Stimulated activated CD4-positive, alpha-beta T cell treated with anti-CD3 and anti-CD28 coated beads, Interleukin-15, amount 100 ng/mL, for 48 hours (primary cell): ENCODE measurements at regions not wholly inside any gene's neighbourhood (a gene's known extent, or its start where the extent isn't known, plus 50 kb on each side); places are given as distances from the start of the nearest gene placed in this dataset.
"Not testable (repeated sequence)": the region's sequence is repeated elsewhere in the genome, so short reads cannot be mapped to it uniquely, and the experiment has no call there.

ENCODE experiments used
- DNase-seq, 2 donors: peaks; one replicate each; pipeline ENCODE4 v3.0.0-alpha.2; 2020; ENCODE audit warnings: low read depth in 2 of 2

- no peak for DNase-seq
These were observed 237.6 kb downstream of the IKZF2 start for GRCh38 chr2:212913640-212914306.

DNA sequence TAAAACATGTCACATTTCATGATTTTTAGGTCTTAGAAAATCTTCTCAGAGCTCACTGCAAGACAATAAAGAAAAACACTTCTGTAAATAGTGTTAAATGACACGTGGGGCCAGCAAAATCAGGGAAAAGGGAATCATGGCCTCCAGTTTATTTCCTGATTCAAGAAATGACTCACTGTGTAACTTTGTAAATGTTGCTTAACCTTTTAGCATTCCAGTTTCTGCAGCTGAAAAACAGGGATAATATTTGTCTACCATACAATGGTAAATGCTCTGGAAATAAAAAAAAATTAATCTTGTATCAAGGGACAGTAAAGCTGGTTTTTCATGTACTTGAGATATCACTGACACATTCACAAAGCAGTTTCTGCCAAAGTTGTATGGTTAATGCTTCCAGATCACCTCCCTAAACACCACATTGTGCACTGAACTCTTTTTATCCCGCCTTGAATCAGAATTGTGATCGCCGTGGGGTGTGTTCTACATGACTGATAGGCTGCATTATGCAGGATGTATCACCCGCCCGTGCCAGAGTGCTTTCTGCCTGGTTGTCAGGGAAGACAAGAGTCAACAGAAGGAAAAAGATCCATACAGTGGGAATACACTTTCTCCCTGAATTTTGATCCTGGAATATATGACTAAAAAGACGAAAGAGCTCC is 238.8 kb downstream of the IKZF2 start:
- no peak for DNase-seq

GRCh38 chr2:212911011-212911410 is 240.4 kb downstream of the IKZF2 start:
- DNase-seq: no peak

DNA sequence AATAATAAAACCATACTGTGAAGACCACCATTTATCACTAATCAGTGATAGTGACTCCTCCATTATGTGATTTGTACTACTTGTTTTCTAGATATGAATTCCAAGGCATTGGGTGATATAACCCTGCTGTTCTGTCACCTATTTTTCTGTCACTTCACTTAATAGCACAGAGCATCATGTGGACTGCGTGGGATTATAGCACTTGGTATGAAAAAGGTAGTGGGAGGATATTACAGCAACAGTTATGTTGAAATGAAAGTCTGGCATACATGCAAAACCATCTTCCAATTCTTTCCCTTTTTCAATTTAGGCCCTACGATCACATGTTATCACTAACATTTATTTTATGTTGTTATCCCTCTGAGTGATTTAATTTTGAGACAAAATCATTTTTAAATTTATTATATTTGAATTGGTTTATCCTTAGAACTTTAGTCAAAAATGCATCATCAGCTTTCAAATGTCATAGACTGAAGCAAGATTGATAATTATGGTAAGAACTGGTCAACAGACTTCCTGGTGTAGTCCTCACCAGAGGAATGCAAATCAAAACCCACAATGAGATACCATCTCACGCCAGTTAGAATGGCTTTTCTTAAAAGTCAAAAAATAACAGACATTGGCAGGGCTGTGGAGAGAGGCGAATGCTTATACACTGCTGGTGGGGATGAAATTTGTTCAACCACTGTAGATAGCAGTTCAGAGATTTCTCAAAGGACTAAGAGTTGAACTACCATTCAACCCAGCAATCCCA is 242.6 kb downstream of the IKZF2 start:
- no peak for DNase-seq

- no peak for DNase-seq
These were observed 243.4 kb downstream of the IKZF2 start for GRCh38 chr2:212908031-212908430.

- no peak for DNase-seq
These were observed 244.8 kb downstream of the IKZF2 start for GRCh38 chr2:212906620-212907019.

DNA sequence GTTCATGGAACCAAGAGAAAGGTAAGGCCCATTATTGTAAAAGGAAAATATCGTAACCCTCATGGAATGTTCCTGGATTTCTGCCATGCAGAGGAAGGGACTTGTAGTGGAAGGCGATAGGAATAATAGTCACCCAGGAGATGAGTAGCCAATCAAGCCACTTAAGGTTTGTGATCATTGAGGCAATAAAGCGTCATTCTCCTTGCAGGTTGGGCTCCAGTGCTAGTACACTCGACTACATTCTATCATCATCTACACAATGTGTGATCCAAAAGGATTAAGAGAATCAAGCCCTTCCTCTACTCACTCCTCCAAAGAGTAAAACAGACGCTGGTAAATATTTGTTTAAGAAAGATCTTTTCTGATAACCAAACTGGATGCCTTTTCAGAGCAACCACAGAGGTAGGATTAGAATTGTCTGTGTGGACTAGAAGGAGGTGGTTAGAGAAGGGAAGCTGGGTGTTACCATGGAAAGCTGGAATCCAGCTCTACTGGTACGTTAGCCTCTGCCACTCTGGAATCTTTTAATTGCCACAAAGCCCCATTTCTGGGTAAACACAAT is 245.7 kb downstream of the IKZF2 start:
- no peak for DNase-seq

DNA sequence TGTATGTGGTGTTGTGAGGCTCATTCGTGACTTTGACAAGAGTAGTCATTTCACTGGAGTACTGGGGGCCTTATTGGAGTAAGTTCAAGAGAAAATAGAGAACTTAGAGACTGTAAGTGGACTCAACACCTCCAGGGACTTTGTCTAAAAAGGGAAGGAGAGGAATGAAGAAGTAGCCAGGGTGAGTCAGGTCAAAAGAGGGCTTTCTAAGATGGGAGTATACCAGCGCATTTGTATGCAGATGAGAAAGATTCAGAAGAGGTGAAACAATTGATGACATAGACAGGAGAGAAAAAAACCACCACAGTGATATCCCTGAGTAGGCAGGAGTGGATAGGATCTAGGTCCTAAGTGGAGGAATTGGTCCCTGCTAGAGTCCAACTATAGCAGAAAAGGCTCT is 246.8 kb downstream of the IKZF2 start:
- DNase-seq: no peak

DNA sequence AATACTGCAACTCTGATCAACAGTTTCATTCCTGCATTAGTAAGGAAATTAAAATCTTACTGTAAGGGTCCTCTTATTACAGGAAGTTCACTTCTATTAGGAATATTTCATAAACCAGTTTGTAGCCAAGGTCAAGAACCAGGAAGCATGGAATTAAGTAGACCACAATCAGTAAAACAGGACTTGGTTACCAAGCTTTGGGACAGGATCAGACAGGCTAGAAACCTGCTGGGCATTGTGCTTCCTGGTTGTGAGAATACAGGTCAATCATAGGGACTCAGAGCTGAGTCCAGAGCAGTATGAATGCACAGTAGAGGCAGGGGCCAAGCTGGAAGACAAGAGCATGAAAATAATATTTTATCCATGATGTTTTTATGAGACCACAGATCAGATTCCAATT is 248.0 kb downstream of the IKZF2 start:
- DNase-seq: no peak

GRCh38 chr2:212902421-212902820 is 249.0 kb downstream of the IKZF2 start:
- DNase-seq: no peak

GRCh38 chr2:212901604-212902275 is 249.7 kb downstream of the IKZF2 start:
- no peak for DNase-seq

DNA sequence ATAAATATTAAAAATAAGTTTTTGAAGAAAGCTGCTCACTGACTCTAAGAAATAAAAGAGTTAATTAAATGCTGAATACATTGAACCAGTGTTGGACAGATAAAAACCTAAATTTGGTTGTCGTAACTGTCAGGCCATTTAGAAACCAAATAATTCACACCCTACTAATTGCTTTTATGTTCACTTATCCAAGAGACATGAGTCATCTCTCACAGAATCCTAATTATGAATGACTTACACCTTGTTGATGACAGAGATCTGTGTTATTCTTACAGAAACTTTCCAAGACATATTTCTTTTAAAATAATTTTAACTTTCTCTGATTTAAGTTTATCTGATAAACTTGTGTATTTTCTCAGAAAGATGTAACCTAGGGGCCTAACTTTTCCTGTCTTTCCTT is 250.7 kb downstream of the IKZF2 start:
- DNase-seq: no peak

GRCh38 chr2:212898011-212898410 is 253.4 kb downstream of the IKZF2 start:
- DNase-seq: no peak

- DNase-seq: no peak
These were observed 254.1 kb downstream of the IKZF2 start for GRCh38 chr2:212897296-212897695.

DNA sequence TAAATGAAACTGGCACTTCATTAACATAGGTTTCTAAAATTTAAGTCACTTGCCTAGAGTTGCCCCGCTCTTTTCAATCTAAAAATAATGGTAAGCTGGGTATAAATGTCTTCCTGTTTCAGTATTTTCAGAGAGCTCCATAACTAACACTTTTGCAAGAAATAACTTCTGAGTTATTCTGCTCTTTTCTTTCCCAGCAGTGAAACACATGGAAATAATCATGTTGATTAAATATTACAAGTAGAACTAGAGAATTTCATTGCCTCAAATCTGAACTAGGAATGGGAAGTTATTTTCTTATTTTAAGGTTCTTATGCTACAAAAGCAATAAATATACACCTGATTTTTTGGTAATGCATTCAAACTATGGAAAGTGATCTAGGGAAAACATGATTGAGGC is 257.4 kb downstream of the IKZF2 start:
- no peak for DNase-seq

DNA sequence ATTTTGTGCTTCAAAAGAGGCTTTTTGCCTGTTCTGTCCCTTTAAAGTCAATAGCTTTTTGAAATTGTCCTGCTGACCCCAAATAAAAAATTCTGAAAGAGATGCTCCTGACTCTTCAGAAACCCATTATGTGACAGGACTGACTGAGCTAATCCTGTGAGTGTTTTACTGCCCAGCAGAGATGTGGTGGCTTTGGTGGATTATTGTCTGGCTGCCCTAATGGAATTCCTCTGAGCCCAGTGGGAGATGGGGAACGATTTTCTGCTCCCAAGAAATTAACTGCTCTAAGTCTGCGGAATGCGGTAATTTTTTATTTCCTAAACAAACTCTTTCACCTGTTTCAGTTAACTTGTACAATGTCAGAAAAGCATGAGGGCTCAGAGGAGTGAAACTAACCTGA is 258.2 kb downstream of the IKZF2 start:
- no peak for DNase-seq

DNA sequence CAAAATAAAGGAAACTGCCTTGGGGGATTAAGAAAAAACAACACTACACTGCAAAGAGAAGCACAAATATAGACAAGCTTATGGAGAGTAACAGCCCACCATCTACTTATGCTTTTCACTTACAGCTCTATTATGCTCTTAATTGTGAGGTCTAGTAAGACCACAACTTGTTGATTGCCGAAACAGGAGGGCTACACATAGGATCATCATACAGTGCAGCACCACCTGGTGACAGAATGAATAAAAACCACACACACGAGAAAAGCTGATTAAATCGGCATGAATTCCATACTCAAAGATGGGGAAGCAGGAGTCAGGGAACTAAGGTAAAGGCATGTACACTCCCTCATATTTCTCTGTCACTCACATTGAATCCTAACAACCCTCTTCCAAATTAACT is 259.2 kb downstream of the IKZF2 start:
- no peak for DNase-seq

DNA sequence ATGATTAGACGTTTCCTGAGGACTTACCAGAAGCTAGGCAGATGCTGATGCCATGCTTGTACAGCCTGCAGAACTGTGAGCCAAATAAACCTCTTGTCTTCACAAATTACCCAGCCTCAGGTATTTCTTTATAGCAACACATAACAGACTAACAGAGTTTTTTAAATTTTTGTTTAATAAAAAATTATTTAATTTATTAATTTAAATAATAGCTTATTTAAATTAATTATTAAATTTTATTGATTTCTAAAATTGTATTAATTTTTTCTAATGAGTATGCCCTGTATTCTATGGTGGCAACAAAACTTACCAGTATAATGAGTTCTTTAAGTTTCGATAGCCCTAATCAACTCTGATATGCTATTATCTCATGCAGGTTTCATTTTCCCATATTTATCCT is 259.8 kb downstream of the IKZF2 start:
- DNase-seq: no peak

- no peak for DNase-seq
These were observed 268.8 kb downstream of the IKZF2 start for GRCh38 chr2:212882626-212883025.

DNA sequence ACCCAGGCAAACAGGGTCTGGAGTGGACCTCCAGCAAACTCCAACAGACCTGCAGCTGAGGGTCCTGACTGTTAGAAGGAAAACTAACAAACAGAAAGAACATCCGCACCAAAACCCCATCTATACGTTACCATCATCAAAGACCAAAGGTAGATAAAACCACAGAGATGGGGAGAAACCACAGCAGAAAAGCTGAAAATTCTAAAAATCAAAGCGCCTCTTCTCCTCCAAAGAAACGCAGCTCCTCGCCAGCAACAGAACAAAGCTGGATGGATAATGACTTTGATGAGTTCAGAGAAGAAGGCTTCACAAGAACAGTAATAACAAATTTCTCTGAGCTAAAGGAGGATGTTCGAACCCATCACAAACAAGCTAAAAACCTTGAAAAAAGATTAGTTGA is 274.9 kb downstream of the IKZF2 start:
- DNase-seq: not testable (repeated sequence)

GRCh38 chr2:212875950-212876349 is 275.5 kb downstream of the IKZF2 start:
- DNase-seq: not testable (repeated sequence)

DNA sequence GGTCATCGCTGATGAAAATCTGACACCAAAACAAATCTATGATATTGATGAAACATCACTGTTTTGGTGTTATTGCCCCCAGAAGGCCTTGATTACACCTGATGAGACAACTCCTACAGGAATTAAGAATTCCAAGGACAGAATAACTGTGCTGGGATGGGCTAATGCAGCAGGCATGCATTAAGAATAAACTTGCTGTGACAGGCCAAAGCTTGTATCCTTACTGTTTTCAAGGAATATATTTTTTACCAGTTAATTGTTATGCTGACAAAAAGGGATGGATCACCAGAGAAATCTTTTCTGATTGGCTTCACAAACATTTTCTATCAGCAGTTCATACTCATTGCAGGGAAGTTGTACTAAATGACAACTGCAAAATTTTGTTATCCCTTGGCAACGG is 278.2 kb downstream of the IKZF2 start:
- DNase-seq: no peak
